ENCODE measurements at regions not wholly inside any gene's neighbourhood (a gene's known extent, or its start where the extent isn't known, plus 50 kb on each side); places are given as distances from the start of the nearest gene placed in this dataset.

DNA sequence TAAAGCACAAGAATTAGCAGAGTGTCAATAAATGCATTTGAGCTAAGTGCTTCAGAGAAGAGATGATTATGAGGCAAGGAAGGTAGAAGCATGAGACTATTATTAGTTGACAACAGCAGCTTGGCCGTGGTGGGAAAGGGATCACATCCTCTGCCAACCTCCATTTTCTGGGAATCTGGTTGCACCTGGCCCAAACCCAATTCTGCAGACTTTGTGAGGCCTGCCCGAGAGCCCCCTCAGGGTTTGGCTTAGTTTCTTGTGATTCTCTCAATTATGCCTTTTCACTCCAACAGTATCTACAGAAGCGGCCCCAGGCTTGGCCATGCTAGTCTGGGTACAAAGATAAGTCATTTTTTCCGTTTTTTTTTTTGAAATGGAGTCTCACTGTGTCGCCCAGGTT, 111.0 kb upstream of the B3GAT2 start:
- no peak overlapping the region for H3K4me2 ChIP-seq (ENCODE audit: low read depth, low read length, poor library complexity, severe bottlenecking)
- H3K4me3 ChIP-seq (ENCODE audit: low read length), result no peak overlapping the region
- no peaks in the 10 kb centered on the region for H3K4me1 ChIP-seq (ENCODE audit: low read length)
- no peak for DNase-seq
- H3K9me2 ChIP-seq (replicated peaks; ENCODE audit: insufficient read depth, low read length), result no peaks in the 10 kb centered on the region
- H3K36me3 ChIP-seq (ENCODE audit: insufficient read depth, low read length), result no peaks in the 10 kb centered on the region
- H3K27ac ChIP-seq (ENCODE audit: low read length), result no peak overlapping the region
- H3K9ac ChIP-seq (ENCODE audit: low read length), result no peak overlapping the region
- H3K27me3 ChIP-seq (ENCODE audit: low read length), result no peaks in the 10 kb centered on the region
- no peak overlapping the region for H2AFZ ChIP-seq (ENCODE audit: low read length)
- no peaks in the 10 kb centered on the region for H3K9me3 ChIP-seq (ENCODE audit: low read length)
- H3K79me2 ChIP-seq (ENCODE audit: low read length), result no peaks in the 10 kb centered on the region
- no peaks in the 10 kb centered on the region for H4K20me1 ChIP-seq (ENCODE audit: insufficient read depth, low read depth, low read length)

DNA sequence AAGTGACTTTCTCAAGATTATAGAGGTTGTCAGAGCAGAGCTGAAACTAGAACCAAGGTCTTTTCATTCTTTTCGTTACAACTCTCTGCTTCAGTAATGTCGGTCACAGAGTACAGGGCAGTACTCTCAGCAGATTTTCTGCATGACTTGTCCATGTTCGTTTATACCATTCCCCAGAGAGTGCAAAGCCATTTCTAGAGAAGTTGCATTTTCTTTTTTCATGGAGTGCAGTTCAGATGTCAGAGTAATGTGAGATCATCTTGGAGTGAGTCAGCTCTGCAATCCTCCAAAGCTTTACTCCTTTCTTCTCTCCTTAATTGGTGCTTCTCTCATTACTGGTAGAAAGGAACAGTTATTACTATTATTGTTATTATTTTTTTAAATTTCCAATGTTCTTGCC, 115.6 kb upstream of the B3GAT2 start:
- no peak for DNase-seq
- no peaks in the 10 kb centered on the region for H3K9me3 ChIP-seq (ENCODE audit: low read length)

DNA sequence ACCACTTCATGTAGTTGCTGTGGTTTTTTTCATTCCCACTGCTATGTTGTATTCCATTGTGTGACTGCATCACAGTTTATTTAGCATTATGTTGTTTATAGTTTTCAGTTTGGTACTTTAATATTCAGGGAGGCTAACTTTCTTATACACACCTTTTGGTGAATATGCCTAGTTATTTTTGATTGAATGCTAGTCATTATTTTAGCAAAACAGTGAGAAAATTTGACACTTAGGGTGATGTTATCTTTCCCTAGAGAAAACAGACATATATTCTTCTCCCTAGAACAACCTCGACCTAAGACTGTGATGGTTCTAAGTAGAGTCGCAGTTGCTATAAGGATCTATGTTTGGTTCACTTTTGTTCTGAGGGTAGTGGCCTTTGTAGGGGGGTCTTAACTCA, 120.8 kb upstream of the B3GAT2 start:
- no peak for DNase-seq
- H3K9me2 ChIP-seq (replicated peaks; ENCODE audit: insufficient read depth, low read length), result no peaks in the 10 kb centered on the region
- H3K4me3 ChIP-seq (ENCODE audit: low read length), result no peak overlapping the region
- no peaks in the 10 kb centered on the region for H4K20me1 ChIP-seq (ENCODE audit: insufficient read depth, low read depth, low read length)
- H3K79me2 ChIP-seq (ENCODE audit: low read length), result no peaks in the 10 kb centered on the region
- H3K36me3 ChIP-seq (ENCODE audit: insufficient read depth, low read length), result no peaks in the 10 kb centered on the region
- no peak overlapping the region for H2AFZ ChIP-seq (ENCODE audit: low read length)
- no peaks in the 10 kb centered on the region for H3K4me1 ChIP-seq (ENCODE audit: low read length)
- H3K9ac ChIP-seq (ENCODE audit: low read length), result no peak overlapping the region
- no peak overlapping the region for H3K27ac ChIP-seq (ENCODE audit: low read length)
- H3K27me3 ChIP-seq (ENCODE audit: low read length), result no peaks in the 10 kb centered on the region
- H3K4me2 ChIP-seq (ENCODE audit: low read depth, low read length, poor library complexity, severe bottlenecking), result no peak overlapping the region
- no peaks in the 10 kb centered on the region for H3K9me3 ChIP-seq (ENCODE audit: low read length)

More for the DNA sequence above, 115.6 kb upstream of the B3GAT2 start:
- Histone ChIP-seq H2AFZ (ENCODE audit: low read length) (no peak overlapping the region), H3K4me3 (ENCODE audit: low read length) (no peak overlapping the region), H4K20me1 (ENCODE audit: insufficient read depth, low read depth, low read length) (no peaks in the 10 kb centered on the region), H3K4me2 (ENCODE audit: low read depth, low read length, poor library complexity, severe bottlenecking) (no peak overlapping the region), H3K27me3 (ENCODE audit: low read length) (no peaks in the 10 kb centered on the region), H3K9ac (ENCODE audit: low read length) (no peak overlapping the region), H3K9me2 (replicated peaks; ENCODE audit: insufficient read depth, low read length) (no peaks in the 10 kb centered on the region), H3K36me3 (ENCODE audit: insufficient read depth, low read length) (no peaks in the 10 kb centered on the region), H3K79me2 (ENCODE audit: low read length) (no peaks in the 10 kb centered on the region), H3K4me1 (ENCODE audit: low read length) (no peaks in the 10 kb centered on the region), H3K27ac (ENCODE audit: low read length) (no peak overlapping the region)

DNA sequence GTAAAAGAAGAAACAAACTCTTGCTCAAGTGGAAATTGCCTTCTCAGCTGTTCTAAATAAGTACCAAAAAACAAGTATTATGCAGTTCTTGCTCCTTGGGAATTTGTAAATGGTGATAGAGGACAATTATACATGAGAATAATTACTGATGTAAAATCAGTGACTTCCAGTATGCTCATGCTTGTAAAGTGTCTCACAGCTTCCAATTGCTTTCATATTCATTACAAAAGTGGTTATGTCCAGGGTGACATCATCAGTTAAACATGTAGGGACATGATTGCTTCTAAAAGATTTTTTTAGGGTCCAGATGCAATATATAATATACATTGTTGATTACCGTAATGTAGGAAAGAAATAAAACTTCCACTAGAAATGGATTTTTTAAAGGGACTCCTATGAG, 122.8 kb upstream of the B3GAT2 start:
- H3K9me3 ChIP-seq (ENCODE audit: low read length), result no peaks in the 10 kb centered on the region
- H3K27ac ChIP-seq (ENCODE audit: low read length), result no peak overlapping the region
- no peak overlapping the region for H3K4me3 ChIP-seq (ENCODE audit: low read length)
- no peak for DNase-seq
- no peaks in the 10 kb centered on the region for H3K36me3 ChIP-seq (ENCODE audit: insufficient read depth, low read length)
- H3K4me1 ChIP-seq (ENCODE audit: low read length), result no peaks in the 10 kb centered on the region
- no peaks in the 10 kb centered on the region for H3K9me2 ChIP-seq (replicated peaks; ENCODE audit: insufficient read depth, low read length)
- no peak overlapping the region for H3K9ac ChIP-seq (ENCODE audit: low read length)
- no peaks in the 10 kb centered on the region for H3K27me3 ChIP-seq (ENCODE audit: low read length)
- no peak overlapping the region for H2AFZ ChIP-seq (ENCODE audit: low read length)
- H3K4me2 ChIP-seq (ENCODE audit: low read depth, low read length, poor library complexity, severe bottlenecking), result no peak overlapping the region
- no peaks in the 10 kb centered on the region for H4K20me1 ChIP-seq (ENCODE audit: insufficient read depth, low read depth, low read length)
- no peaks in the 10 kb centered on the region for H3K79me2 ChIP-seq (ENCODE audit: low read length)

DNA sequence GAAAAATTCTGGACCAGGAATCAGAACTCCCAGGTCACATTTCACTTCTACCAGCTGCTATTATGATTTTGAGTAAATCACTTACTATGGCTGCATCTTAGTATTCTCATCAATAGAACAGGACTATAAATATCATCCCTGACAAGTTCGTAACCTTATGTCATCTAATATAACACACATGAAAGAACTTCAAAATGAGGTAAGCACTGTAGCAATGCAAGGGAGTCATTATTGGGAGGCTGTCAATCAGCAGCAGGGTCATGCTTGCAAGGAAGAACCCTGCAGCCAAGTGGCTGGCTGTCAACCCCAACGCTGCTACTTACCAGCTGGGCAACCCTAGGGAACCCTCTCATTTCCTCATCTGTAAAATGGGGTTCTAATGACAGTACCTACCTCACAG, 123.3 kb upstream of the B3GAT2 start:
- Histone ChIP-seq H3K36me3 (ENCODE audit: insufficient read depth, low read length) (no peaks in the 10 kb centered on the region), H3K4me3 (ENCODE audit: low read length) (no peak overlapping the region), H2AFZ (ENCODE audit: low read length) (no peak overlapping the region), H3K79me2 (ENCODE audit: low read length) (no peaks in the 10 kb centered on the region), H3K9ac (ENCODE audit: low read length) (no peak overlapping the region), H4K20me1 (ENCODE audit: insufficient read depth, low read depth, low read length) (no peaks in the 10 kb centered on the region), H3K4me1 (ENCODE audit: low read length) (no peaks in the 10 kb centered on the region), H3K4me2 (ENCODE audit: low read depth, low read length, poor library complexity, severe bottlenecking) (no peak overlapping the region), H3K27ac (ENCODE audit: low read length) (no peak overlapping the region), H3K27me3 (ENCODE audit: low read length) (no peaks in the 10 kb centered on the region), H3K9me2 (replicated peaks; ENCODE audit: insufficient read depth, low read length) (no peaks in the 10 kb centered on the region), H3K9me3 (ENCODE audit: low read length) (no peaks in the 10 kb centered on the region)
- no peak for DNase-seq

DNA sequence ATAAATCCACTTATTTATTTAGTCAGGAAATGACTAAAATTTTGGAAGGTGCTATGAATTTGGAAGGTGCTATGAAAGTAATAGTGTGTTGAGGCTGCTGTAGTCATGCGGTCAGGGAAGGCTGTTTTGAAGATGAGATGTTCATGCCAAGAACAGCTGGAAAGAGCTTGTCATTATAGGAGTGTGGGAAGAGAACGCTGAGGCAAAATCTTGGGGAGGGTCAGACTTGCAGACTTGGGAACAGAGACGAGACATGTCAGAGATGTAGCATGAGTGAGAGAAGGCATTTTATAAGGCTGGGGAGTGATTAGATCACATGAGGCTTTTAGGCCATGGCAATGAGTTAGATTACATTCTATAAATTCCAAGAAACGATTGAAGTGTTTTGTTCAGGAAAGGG, 124.0 kb upstream of the B3GAT2 start:
- no peaks in the 10 kb centered on the region for H4K20me1 ChIP-seq (ENCODE audit: insufficient read depth, low read depth, low read length)
- no peaks in the 10 kb centered on the region for H3K27me3 ChIP-seq (ENCODE audit: low read length)
- H3K79me2 ChIP-seq (ENCODE audit: low read length), result no peaks in the 10 kb centered on the region
- H3K36me3 ChIP-seq (ENCODE audit: insufficient read depth, low read length), result no peaks in the 10 kb centered on the region
- H3K9ac ChIP-seq (ENCODE audit: low read length), result no peak overlapping the region
- H3K9me2 ChIP-seq (replicated peaks; ENCODE audit: insufficient read depth, low read length), result no peaks in the 10 kb centered on the region
- H3K4me2 ChIP-seq (ENCODE audit: low read depth, low read length, poor library complexity, severe bottlenecking), result no peak overlapping the region
- no peak overlapping the region for H3K27ac ChIP-seq (ENCODE audit: low read length)
- no peak overlapping the region for H3K4me3 ChIP-seq (ENCODE audit: low read length)
- no peaks in the 10 kb centered on the region for H3K9me3 ChIP-seq (ENCODE audit: low read length)
- no peak for DNase-seq
- no peaks in the 10 kb centered on the region for H3K4me1 ChIP-seq (ENCODE audit: low read length)
- H2AFZ ChIP-seq (ENCODE audit: low read length), result no peak overlapping the region

DNA sequence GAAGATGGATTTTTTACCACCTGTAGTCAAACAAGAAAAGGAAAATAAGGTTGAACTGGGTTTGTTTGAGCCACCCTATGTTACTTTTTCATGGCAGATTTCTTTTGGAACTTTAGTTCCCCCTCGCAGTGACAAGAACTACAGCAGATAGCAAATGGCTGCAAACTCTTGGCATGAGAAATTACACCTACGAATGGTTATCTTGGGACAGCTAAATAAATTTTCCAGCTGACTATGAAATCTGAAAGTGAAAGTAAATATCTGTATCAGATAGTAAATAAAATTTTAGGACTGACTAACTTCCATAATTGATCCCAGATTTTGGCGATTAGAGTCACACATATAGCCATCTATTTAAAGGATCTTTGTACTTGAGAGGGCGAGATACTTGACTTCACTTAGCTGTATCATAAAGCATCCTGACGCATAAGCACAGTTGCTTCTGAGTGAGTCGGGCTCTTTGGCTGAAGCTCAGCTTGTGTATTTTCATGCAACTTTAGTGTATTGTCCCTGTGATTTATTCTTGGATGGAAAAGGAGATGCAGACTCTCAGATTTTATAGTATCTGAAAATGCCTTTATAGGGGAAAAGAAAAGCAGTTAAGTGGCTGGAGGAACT, 125.3 kb upstream of the B3GAT2 start:
- Histone ChIP-seq H3K27me3 (ENCODE audit: low read length) (no peaks in the 10 kb centered on the region), H2AFZ (ENCODE audit: low read length) (no peak overlapping the region), H3K36me3 (ENCODE audit: insufficient read depth, low read length) (no peaks in the 10 kb centered on the region), H4K20me1 (ENCODE audit: insufficient read depth, low read depth, low read length) (no peaks in the 10 kb centered on the region), H3K4me2 (ENCODE audit: low read depth, low read length, poor library complexity, severe bottlenecking) (no peak overlapping the region), H3K9me3 (ENCODE audit: low read length) (no peaks in the 10 kb centered on the region), H3K4me1 (ENCODE audit: low read length) (no peaks in the 10 kb centered on the region), H3K9me2 (replicated peaks; ENCODE audit: insufficient read depth, low read length) (no peaks in the 10 kb centered on the region), H3K4me3 (ENCODE audit: low read length) (no peak overlapping the region), H3K9ac (ENCODE audit: low read length) (no peak overlapping the region), H3K79me2 (ENCODE audit: low read length) (no peaks in the 10 kb centered on the region), H3K27ac (ENCODE audit: low read length) (no peak overlapping the region)
- DNase-seq, result no peak

DNA sequence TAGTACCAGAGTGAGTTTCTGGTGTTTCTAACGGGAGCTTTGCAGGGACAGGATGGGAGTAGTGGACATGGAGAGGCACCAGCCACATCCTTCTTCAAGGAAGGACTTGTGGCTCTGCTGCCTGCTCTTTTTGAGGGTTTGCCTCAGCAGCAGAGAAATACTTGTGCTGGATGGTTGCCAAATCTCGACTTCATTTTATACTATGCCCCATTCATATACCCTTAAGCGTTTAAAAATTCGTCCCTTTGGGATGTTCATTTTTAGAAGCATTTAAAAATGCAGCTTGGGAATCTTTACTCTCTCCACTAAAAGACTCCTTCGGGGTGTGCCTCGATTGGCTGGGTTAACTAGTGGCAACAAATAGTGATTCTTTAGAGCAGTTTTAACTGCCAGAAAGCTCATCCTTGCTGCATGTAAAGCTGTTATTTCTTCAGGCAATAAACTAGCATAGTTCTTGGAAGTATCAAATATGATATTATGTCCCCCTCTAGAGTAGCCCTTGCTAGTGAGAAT, 126.5 kb upstream of the B3GAT2 start:
- H3K9me2 ChIP-seq (replicated peaks; ENCODE audit: insufficient read depth, low read length), result no peaks in the 10 kb centered on the region
- no peaks in the 10 kb centered on the region for H4K20me1 ChIP-seq (ENCODE audit: insufficient read depth, low read depth, low read length)
- no peaks in the 10 kb centered on the region for H3K79me2 ChIP-seq (ENCODE audit: low read length)
- H3K4me3 ChIP-seq (ENCODE audit: low read length), result no peak overlapping the region
- DNase-seq, result no peak
- H3K27ac ChIP-seq (ENCODE audit: low read length), result no peak overlapping the region
- no peaks in the 10 kb centered on the region for H3K4me1 ChIP-seq (ENCODE audit: low read length)
- H3K4me2 ChIP-seq (ENCODE audit: low read depth, low read length, poor library complexity, severe bottlenecking), result no peak overlapping the region
- no peaks in the 10 kb centered on the region for H3K9me3 ChIP-seq (ENCODE audit: low read length)
- no peaks in the 10 kb centered on the region for H3K27me3 ChIP-seq (ENCODE audit: low read length)
- H3K36me3 ChIP-seq (ENCODE audit: insufficient read depth, low read length), result no peaks in the 10 kb centered on the region
- H2AFZ ChIP-seq (ENCODE audit: low read length), result no peak overlapping the region
- H3K9ac ChIP-seq (ENCODE audit: low read length), result no peak overlapping the region

DNA sequence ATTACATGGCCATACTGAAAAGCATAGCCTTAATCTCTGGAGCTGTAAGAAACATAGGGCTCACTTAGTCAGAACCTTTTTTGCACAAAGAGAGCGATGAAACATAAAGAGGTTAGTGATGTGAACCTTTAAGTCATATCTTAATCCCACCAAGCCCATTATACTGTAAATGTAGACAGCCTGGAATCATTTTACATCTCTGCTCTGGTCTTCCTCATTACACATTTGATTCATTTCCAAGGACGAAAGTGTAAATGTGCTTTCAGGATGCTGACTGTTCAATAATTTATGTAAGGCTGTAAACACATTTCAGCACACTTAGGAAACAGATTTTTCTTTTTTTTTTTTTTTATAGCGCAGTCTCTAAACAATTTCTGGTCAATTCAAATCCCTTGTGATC, 131.3 kb upstream of the B3GAT2 start:
- H3K9ac ChIP-seq (ENCODE audit: low read length), result no peak overlapping the region
- H4K20me1 ChIP-seq (ENCODE audit: insufficient read depth, low read depth, low read length), result no peaks in the 10 kb centered on the region
- H3K4me1 ChIP-seq (ENCODE audit: low read length), result no peaks in the 10 kb centered on the region
- no peak overlapping the region for H2AFZ ChIP-seq (ENCODE audit: low read length)
- no peaks in the 10 kb centered on the region for H3K36me3 ChIP-seq (ENCODE audit: insufficient read depth, low read length)
- DNase-seq, result no peak
- no peaks in the 10 kb centered on the region for H3K9me3 ChIP-seq (ENCODE audit: low read length)
- H3K4me2 ChIP-seq (ENCODE audit: low read depth, low read length, poor library complexity, severe bottlenecking), result no peak overlapping the region
- no peak overlapping the region for H3K27ac ChIP-seq (ENCODE audit: low read length)
- no peaks in the 10 kb centered on the region for H3K9me2 ChIP-seq (replicated peaks; ENCODE audit: insufficient read depth, low read length)
- H3K4me3 ChIP-seq (ENCODE audit: low read length), result no peak overlapping the region
- no peaks in the 10 kb centered on the region for H3K27me3 ChIP-seq (ENCODE audit: low read length)
- H3K79me2 ChIP-seq (ENCODE audit: low read length), result no peaks in the 10 kb centered on the region
